ENCODE measurements at regions not wholly inside any gene's neighbourhood (a gene's known extent, or its start where the extent isn't known, plus 50 kb on each side); places are given as distances from the start of the nearest gene placed in this dataset.

- FAIRE-seq (peak; percentile 84), DNase-seq (ENCODE audit: low read depth in 1 of 2, low spot score in 2 of 2) (no peak)
- no peak overlapping the region for H3K56ac ChIP-seq (replicated peaks; ENCODE audit: insufficient read length, low read depth, low read length)
- H2AFZ ChIP-seq (ENCODE audit: low read length): peak overlapping the region; percentile 79
- H3K23me2 ChIP-seq (ENCODE audit: low read depth, low read length): no peaks in the 10 kb centered on the region
- no peak overlapping the region for H3K9ac ChIP-seq (replicated peaks in 1 of 4; ENCODE audit: extremely low read depth in 1 of 4, low read depth in 3 of 4, low read length in 3 of 4)
- H3K4me2 ChIP-seq (ENCODE audit: insufficient read depth in 1 of 2, low read depth in 2 of 2, low read length in 2 of 2): no peak overlapping the region
- H3K4me3 ChIP-seq (ENCODE audit: extremely low read depth in 1 of 4, insufficient read depth in 2 of 4, low read depth in 3 of 4, low read length in 4 of 4): no peak overlapping the region
- no peak overlapping the region for H3K4ac ChIP-seq (replicated peaks; ENCODE audit: insufficient read length, low read depth, low read length)
- H3K14ac ChIP-seq (ENCODE audit: insufficient read length): no peak overlapping the region
- H2BK12ac ChIP-seq (ENCODE audit: low read depth, low read length): no peak overlapping the region
- H2BK20ac ChIP-seq (ENCODE audit: low read length): no peak overlapping the region
- no peaks in the 10 kb centered on the region for H3K27me3 ChIP-seq (replicated peaks in 1 of 4; ENCODE audit: control insufficient read depth in 3 of 4, extremely low read depth in 1 of 4, insufficient read depth in 3 of 4, low read length in 3 of 4)
- no peak overlapping the region for H2BK5ac ChIP-seq (ENCODE audit: low read depth, low read length)
- H3K36me3 ChIP-seq (ENCODE audit: control insufficient read depth in 2 of 4, insufficient read depth in 4 of 4, low read length in 3 of 4): no peaks in the 10 kb centered on the region
- H2BK120ac ChIP-seq (replicated peaks; ENCODE audit: low read depth, low read length): no peak overlapping the region
- H3K79me1 ChIP-seq (ENCODE audit: low read depth, low read length): no peaks in the 10 kb centered on the region
- H3K9me3 ChIP-seq (ENCODE audit: insufficient read depth in 2 of 2, low read depth in 1 of 2, low read length in 1 of 2): no peaks in the 10 kb centered on the region
- peaks cover 0 to 6% (median 3%) of the 10 kb centered on the region in 4 experiments; a peak in 2 of 7 replicates for H3K4me1 ChIP-seq (replicated peaks in 1 of 4; ENCODE audit: control insufficient read depth in 3 of 4, insufficient read depth in 4 of 4, low read length in 3 of 4)
- H3K27ac ChIP-seq (ENCODE audit: low read depth, low read length): no peak overlapping the region
- no peak overlapping the region for H2AK5ac ChIP-seq (ENCODE audit: low read depth, low read length)
- no peak overlapping the region for H4K8ac ChIP-seq (ENCODE audit: extremely low read depth, insufficient read depth, low read length)
- H4K5ac ChIP-seq (ENCODE audit: insufficient read length, low read depth, low read length): no peak overlapping the region
- CTCF ChIA-PET (ENCODE audit: partially characterized antibody): interaction anchor here (1.1 kb wide), 1 partner anchor 213 kb away, joined by 3 read pairs; no protein-coding TSS in a partner anchor
- H3K18ac ChIP-seq (ENCODE audit: extremely low read depth, low read length): no peak overlapping the region
- TF ChIP-seq CBX8 (IDR thresholded peaks at IDR 0.05; ENCODE audit: borderline replicate concordance, low read depth, low read length) (no peak), PHF8 (conservative IDR thresholded peaks at IDR 0.05; ENCODE audit: low read depth, low read length) (no peak), SUZ12 (IDR thresholded peaks at IDR 0.05; ENCODE audit: low read length) (no peak), SIRT6 (IDR thresholded peaks at IDR 0.05; ENCODE audit: low read length) (no peak), HDAC6 (IDR thresholded peaks at IDR 0.05; ENCODE audit: low read depth, low read length) (no peak)
- no peaks in the 10 kb centered on the region for H4K20me1 ChIP-seq (replicated peaks in 1 of 2; ENCODE audit: control insufficient read depth in 1 of 2, insufficient read depth in 2 of 2, low read length in 2 of 2)
- H3K79me2 ChIP-seq (ENCODE audit: control insufficient read depth in 1 of 2, insufficient read depth in 2 of 2, low read length in 2 of 2): no peaks in the 10 kb centered on the region
- no peak overlapping the region for H2BK15ac ChIP-seq (ENCODE audit: low read length)
- H4K91ac ChIP-seq (replicated peaks; ENCODE audit: insufficient read length, low read length): no peak overlapping the region
- POLR2A ChIA-PET (ENCODE audit: partially characterized antibody): no interaction called here
- 61% methylated on average over 3 of the region's 3 CpGs; no CpG with 5 or more reads in 1 of the 2 experiments for WGBS, 2 experiments (ENCODE audit: extremely low coverage in 1 of 2, insufficient coverage in 1 of 2, insufficient read length in 1 of 2, insufficient replicate concordance in 2 of 2, low coverage in 1 of 2, low lambda C conversion rate in 2 of 2, missing lambda C conversion rate in 1 of 2)
- H3K23ac ChIP-seq (ENCODE audit: insufficient read length): no peak overlapping the region
Measured at GRCh38 chr5:75985077-75985476, 98.1 kb upstream of the SV2C start.

Data from H1 (cell line).